ENCODE measurements at regions not wholly inside any gene's neighbourhood (a gene's known extent, or its start where the extent isn't known, plus 50 kb on each side); places are given as distances from the start of the nearest gene placed in this dataset.

DNA sequence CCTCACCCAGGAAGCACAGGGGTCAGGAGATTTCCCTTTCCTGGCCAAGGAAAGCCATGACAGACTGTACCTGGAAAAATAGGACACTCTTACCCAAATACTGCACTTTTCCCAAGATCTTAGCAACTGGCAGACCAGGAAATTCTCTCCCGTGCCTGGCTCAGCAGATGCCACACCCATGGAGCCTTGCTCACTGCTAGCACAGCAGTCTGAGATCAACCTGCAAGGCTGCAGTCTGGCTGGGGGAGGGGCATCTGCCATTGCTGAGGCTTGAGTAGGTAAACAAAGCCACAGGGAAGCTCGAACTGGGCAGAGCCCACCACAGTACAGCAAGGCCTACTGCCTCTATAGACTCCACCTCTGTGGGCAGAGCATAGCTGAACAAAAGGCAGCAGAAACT, 567.3 kb upstream of the LMCD1 start:
- TF ChIP-seq, protein P1, sequence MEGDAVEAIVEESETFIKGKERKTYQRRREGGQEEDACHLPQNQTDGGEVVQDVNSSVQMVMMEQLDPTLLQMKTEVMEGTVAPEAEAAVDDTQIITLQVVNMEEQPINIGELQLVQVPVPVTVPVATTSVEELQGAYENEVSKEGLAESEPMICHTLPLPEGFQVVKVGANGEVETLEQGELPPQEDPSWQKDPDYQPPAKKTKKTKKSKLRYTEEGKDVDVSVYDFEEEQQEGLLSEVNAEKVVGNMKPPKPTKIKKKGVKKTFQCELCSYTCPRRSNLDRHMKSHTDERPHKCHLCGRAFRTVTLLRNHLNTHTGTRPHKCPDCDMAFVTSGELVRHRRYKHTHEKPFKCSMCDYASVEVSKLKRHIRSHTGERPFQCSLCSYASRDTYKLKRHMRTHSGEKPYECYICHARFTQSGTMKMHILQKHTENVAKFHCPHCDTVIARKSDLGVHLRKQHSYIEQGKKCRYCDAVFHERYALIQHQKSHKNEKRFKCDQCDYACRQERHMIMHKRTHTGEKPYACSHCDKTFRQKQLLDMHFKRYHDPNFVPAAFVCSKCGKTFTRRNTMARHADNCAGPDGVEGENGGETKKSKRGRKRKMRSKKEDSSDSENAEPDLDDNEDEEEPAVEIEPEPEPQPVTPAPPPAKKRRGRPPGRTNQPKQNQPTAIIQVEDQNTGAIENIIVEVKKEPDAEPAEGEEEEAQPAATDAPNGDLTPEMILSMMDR (conservative IDR thresholded peaks at IDR 0.05; ENCODE audit: low read length) = no peak
- TF ChIP-seq EZH2phosphoT487 (IDR thresholded peaks at IDR 0.05; ENCODE audit: borderline replicate concordance, low read depth, low read length) = no peak

Data from OCI-LY7 (cell line).